ENCODE measurements at regions not wholly inside any gene's neighbourhood (a gene's known extent, or its start where the extent isn't known, plus 50 kb on each side); places are given as distances from the start of the nearest gene placed in this dataset.

DNA sequence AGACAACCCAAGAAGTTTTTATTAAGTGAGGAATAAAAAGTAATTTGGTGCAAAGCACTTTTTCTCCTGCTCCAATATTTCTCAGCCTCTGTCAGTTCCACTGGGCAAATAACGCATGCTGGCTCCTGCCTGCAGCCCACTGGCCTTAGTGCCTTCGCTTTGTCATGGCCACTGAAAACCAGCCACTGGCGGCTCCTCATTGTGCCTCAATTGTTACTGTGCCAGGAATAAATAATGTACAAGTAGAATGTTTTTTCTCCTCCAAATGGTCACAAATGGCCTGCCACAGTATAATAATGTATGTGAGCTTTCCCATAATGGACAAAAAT is 267.1 kb downstream of the ACTR3 start:
- DNase-seq = no peak
- no peak overlapping the region for H2AFZ ChIP-seq (ENCODE audit: low read length)
- ATAC-seq = no peak
- H3K4me3 ChIP-seq (ENCODE audit: low read length) = no peak overlapping the region
- H3K27ac ChIP-seq (ENCODE audit: low read length) = no peak overlapping the region
- POLR2A ChIA-PET (ENCODE audit: unreplicated experiment) = no interaction called here
- CTCF ChIA-PET = no interaction called here
- no peaks in the 10 kb centered on the region for H3K4me1 ChIP-seq (ENCODE audit: insufficient read depth, low read length)
- no TSS peak for BruUV-seq (replicated peaks)
- H3K9ac ChIP-seq (ENCODE audit: low read length) = no peak overlapping the region
- no peaks in the 10 kb centered on the region for H3K9me3 ChIP-seq (ENCODE audit: low read length)
- H3K4me2 ChIP-seq (ENCODE audit: low read length) = no peak overlapping the region
- TF ChIP-seq, protein P1, sequence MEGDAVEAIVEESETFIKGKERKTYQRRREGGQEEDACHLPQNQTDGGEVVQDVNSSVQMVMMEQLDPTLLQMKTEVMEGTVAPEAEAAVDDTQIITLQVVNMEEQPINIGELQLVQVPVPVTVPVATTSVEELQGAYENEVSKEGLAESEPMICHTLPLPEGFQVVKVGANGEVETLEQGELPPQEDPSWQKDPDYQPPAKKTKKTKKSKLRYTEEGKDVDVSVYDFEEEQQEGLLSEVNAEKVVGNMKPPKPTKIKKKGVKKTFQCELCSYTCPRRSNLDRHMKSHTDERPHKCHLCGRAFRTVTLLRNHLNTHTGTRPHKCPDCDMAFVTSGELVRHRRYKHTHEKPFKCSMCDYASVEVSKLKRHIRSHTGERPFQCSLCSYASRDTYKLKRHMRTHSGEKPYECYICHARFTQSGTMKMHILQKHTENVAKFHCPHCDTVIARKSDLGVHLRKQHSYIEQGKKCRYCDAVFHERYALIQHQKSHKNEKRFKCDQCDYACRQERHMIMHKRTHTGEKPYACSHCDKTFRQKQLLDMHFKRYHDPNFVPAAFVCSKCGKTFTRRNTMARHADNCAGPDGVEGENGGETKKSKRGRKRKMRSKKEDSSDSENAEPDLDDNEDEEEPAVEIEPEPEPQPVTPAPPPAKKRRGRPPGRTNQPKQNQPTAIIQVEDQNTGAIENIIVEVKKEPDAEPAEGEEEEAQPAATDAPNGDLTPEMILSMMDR (conservative IDR thresholded peaks at IDR 0.05; ENCODE audit: low read depth, low read length) = no peak
- no peak for TF ChIP-seq EZH2 (IDR thresholded peaks at IDR 0.05; ENCODE audit: low read length, unreplicated experiment)
- no peak for TF ChIP-seq EZH2phosphoT487 (IDR thresholded peaks at IDR 0.05; ENCODE audit: borderline replicate concordance, low read length)
- H3F3A ChIP-seq (ENCODE audit: low read length, unreplicated experiment) = no peaks in the 10 kb centered on the region
- intact Hi-C loops (cut with micrococcal nuclease) = no loop called here
- H3K36me3 ChIP-seq (ENCODE audit: low read depth, low read length) = no peaks in the 10 kb centered on the region
- peaks cover 16% of the 10 kb centered on the region; the same call in 1 of the 2 replicates for H3K27me3 ChIP-seq (ENCODE audit: low read length)
- no peaks in the 10 kb centered on the region for H3K79me2 ChIP-seq (ENCODE audit: low read length)
- H3K9me2 ChIP-seq (replicated peaks; ENCODE audit: low read length) = 0 out of 2 replicates have a peak, but pooled peaks cover 3% of the 10 kb centered on the region
- no peaks in the 10 kb centered on the region for H4K20me1 ChIP-seq (ENCODE audit: low read length)

- H3K27me3 ChIP-seq (ENCODE audit: low read length) = peaks cover 36% of the 10 kb centered on the region
- H3K79me2 ChIP-seq (ENCODE audit: low read length) = no peaks in the 10 kb centered on the region
- DNase-seq = no peak
- no peaks in the 10 kb centered on the region for H3F3A ChIP-seq (ENCODE audit: low read length, unreplicated experiment)
- BruUV-seq (replicated peaks) = no TSS peak
- no peaks in the 10 kb centered on the region for H4K20me1 ChIP-seq (ENCODE audit: low read length)
- H3K4me2 ChIP-seq (ENCODE audit: low read length) = no peak overlapping the region
- TF ChIP-seq EZH2phosphoT487 (IDR thresholded peaks at IDR 0.05; ENCODE audit: borderline replicate concordance, low read length) (no peak), EZH2 (IDR thresholded peaks at IDR 0.05; ENCODE audit: low read length, unreplicated experiment) (no peak)
- TF ChIP-seq, protein P1 (conservative IDR thresholded peaks at IDR 0.05; ENCODE audit: low read depth, low read length) = no peak
- POLR2A ChIA-PET (ENCODE audit: unreplicated experiment) = no interaction called here
- CTCF ChIA-PET = no interaction called here
- intact Hi-C loops (cut with micrococcal nuclease) = no loop called here
- H3K9ac ChIP-seq (ENCODE audit: low read length) = no peak overlapping the region
- H2AFZ ChIP-seq (ENCODE audit: low read length) = no peak overlapping the region
- no peaks in the 10 kb centered on the region for H3K4me1 ChIP-seq (ENCODE audit: insufficient read depth, low read length)
- no peak overlapping the region for H3K27ac ChIP-seq (ENCODE audit: low read length)
- no peaks in the 10 kb centered on the region for H3K9me3 ChIP-seq (ENCODE audit: low read length)
- no peaks in the 10 kb centered on the region for H3K36me3 ChIP-seq (ENCODE audit: low read depth, low read length)
- H3K4me3 ChIP-seq (ENCODE audit: low read length) = no peak overlapping the region
- 0 out of 2 replicates have a peak, but pooled peaks cover 3% of the 10 kb centered on the region for H3K9me2 ChIP-seq (replicated peaks; ENCODE audit: low read length)
- no peak for ATAC-seq
These were observed 270.5 kb downstream of the ACTR3 start for GRCh38 chr2:114160263-114160981.

DNA sequence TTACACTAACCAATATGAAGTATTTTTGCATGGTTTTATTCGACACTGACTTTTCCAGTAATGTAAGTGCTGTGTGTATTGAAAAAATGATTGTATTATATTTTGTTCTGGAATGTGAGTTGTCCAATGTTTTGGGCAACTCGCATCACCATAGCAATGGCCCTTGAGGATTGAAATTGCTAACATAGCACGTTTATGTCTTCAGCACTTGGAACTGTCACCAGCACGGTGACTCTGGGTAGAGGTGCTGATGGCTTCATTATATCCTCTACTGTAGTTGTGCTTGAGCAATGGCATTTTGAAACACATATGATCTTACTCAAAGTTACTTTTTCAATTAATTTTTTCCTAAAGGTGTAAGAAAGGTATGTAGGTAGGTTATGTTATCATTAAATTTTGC is 271.5 kb downstream of the ACTR3 start:
- H3K36me3 ChIP-seq (ENCODE audit: low read depth, low read length) = no peaks in the 10 kb centered on the region
- POLR2A ChIA-PET (ENCODE audit: unreplicated experiment) = no interaction called here
- no peak overlapping the region for H3K9ac ChIP-seq (ENCODE audit: low read length)
- 0 out of 2 replicates have a peak, but pooled peaks cover 3% of the 10 kb centered on the region for H3K9me2 ChIP-seq (replicated peaks; ENCODE audit: low read length)
- H3K4me1 ChIP-seq (ENCODE audit: insufficient read depth, low read length) = no peaks in the 10 kb centered on the region
- H3K4me3 ChIP-seq (ENCODE audit: low read length) = no peak overlapping the region
- DNase-seq (no peak), ATAC-seq (no peak)
- no peak overlapping the region for H2AFZ ChIP-seq (ENCODE audit: low read length)
- H3K27ac ChIP-seq (ENCODE audit: low read length) = no peak overlapping the region
- intact Hi-C loops (cut with micrococcal nuclease) = no loop called here
- BruUV-seq (replicated peaks) = no TSS peak
- CTCF ChIA-PET = no interaction called here
- no peak overlapping the region for H3K4me2 ChIP-seq (ENCODE audit: low read length)
- H3K79me2 ChIP-seq (ENCODE audit: low read length) = no peaks in the 10 kb centered on the region
- H4K20me1 ChIP-seq (ENCODE audit: low read length) = no peaks in the 10 kb centered on the region
- TF ChIP-seq EZH2phosphoT487 (IDR thresholded peaks at IDR 0.05; ENCODE audit: borderline replicate concordance, low read length) (no peak), EZH2 (IDR thresholded peaks at IDR 0.05; ENCODE audit: low read length, unreplicated experiment) (no peak)
- TF ChIP-seq, protein P1 (conservative IDR thresholded peaks at IDR 0.05; ENCODE audit: low read depth, low read length) = no peak
- no peaks in the 10 kb centered on the region for H3F3A ChIP-seq (ENCODE audit: low read length, unreplicated experiment)
- peaks cover 34% of the 10 kb centered on the region for H3K27me3 ChIP-seq (ENCODE audit: low read length)
- H3K9me3 ChIP-seq (ENCODE audit: low read length) = no peaks in the 10 kb centered on the region

Measured in PC-3 (cell line).